ENCODE measurements at regions not wholly inside any gene's neighbourhood (a gene's known extent, or its start where the extent isn't known, plus 50 kb on each side); places are given as distances from the start of the nearest gene placed in this dataset.
"Not testable (repeated sequence)": the region's sequence is repeated elsewhere in the genome, so short reads cannot be mapped to it uniquely, and the experiment has no call there.

DNA sequence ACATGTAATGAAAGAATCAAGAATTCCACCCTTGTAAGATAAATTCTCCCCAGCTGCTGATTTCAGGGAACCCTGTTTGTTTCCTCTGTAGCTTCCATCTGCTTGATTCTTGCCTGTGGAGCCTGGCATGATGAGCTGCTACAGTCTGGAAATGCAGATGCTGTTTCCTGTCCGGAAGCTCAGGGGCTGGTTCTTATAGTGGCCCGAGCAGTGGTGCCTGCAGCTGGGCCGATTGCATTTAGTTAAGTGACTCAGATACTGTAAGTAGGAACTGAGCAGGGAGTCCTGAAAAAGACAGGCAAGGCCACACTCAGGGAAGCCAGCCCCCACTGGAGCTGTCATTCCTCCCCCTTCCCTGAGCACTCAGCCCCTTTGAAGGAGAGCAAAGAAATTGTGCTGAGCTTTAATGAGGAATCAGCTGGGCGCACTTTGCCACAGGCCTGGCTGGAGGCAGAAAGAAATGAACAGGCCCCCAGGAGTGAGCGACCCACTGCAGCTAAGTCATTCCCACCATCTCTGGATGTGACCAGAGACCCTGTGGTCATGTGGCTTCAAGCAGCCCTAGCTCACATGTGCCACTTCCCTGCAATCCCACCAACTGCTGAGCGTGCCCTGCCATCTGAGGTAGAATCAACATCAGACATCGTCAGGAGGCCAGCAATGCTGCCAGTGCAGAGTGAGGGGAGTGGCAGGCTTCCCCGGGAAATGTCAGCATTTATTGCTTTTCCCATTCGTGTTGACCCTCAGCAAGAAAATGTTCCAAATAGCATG lies 206.0 kb upstream of the WWC1 start:
- no peak for DNase-seq (ENCODE audit: low read depth in 3 of 3)

DNA sequence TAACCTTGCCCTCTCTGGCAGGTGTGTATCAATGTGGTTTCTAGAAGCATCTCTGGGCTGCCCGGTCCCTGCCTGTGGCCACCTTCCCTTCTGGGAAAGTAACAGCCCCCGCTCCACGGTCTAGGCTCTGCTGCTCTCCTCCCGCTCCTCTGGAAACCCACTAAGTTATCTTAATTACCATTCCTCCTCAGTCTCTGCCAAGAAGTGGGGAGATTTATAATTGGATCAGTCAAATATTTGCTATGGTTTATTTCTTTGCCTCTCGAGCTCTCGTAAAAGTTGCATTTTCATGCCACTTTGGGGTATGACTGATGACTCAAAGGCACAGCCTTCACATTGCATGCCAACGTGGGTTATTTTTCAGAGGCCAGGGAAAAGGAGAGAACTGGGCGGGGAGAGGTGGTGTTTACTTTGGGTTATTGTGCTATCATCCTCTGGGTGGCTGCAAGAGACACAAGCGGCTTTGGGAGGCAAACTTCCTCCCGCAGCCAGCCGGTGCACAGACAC lies 205.3 kb upstream of the WWC1 start:
- no peak for DNase-seq (ENCODE audit: low read depth in 3 of 3)

DNA sequence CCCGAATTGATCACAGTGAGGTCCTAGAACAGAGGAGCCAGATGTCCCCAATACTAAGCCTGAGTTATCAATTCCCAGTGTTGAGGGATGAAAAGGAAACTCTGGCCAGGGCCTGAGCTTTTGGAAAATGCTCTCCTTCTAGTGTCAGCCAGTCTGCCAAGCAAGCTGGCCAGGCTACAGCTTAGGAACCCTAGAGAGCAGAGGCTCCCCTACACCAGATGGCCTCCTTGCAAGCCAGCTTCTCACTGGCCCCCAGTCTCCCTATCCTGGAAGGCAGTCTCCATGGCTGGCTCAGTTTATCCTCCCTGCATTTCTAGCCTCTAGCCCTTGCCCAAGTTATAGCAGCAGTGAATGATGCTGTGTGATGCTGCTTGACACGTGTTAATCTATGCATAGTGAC lies 204.7 kb upstream of the WWC1 start:
- DNase-seq (ENCODE audit: low read depth in 3 of 3), result no peak

- DNase-seq (ENCODE audit: low read depth in 3 of 3), result no peak
These were observed 202.9 kb upstream of the WWC1 start for GRCh38 chr5:168088410-168089173.

DNA sequence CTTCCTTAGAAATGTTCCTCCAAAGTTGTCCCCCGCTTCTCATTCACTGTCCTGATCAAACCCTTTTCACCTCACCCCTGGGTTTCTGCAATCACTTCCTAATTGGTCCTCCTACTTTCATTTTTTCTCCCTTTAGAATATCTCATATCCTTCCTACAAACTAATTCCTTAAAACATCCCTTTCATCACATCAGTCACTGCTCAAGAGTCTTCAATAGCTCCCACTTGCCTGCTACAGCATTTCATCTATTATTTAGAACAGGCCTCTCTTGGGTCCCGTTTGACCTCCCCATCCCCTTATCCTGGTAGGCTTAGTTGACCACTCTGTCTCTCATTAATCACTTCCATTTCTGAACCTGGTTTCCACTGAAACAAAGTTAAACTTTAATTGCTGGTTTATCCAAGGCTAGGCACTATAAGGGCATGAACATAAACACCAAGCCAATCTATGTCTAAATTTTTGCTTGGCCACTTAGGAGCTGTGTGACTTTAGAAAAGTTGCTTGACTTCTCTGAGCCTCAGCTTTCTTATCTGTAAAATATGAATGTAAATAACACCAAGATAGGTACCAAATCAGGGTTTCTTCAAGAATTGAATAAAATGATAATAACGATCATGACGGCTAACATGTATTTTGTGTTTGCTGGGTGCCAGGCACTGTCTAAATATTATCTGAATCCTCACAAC lies 202.1 kb upstream of the WWC1 start:
- DNase-seq (ENCODE audit: low read depth in 3 of 3), result no peak

DNA sequence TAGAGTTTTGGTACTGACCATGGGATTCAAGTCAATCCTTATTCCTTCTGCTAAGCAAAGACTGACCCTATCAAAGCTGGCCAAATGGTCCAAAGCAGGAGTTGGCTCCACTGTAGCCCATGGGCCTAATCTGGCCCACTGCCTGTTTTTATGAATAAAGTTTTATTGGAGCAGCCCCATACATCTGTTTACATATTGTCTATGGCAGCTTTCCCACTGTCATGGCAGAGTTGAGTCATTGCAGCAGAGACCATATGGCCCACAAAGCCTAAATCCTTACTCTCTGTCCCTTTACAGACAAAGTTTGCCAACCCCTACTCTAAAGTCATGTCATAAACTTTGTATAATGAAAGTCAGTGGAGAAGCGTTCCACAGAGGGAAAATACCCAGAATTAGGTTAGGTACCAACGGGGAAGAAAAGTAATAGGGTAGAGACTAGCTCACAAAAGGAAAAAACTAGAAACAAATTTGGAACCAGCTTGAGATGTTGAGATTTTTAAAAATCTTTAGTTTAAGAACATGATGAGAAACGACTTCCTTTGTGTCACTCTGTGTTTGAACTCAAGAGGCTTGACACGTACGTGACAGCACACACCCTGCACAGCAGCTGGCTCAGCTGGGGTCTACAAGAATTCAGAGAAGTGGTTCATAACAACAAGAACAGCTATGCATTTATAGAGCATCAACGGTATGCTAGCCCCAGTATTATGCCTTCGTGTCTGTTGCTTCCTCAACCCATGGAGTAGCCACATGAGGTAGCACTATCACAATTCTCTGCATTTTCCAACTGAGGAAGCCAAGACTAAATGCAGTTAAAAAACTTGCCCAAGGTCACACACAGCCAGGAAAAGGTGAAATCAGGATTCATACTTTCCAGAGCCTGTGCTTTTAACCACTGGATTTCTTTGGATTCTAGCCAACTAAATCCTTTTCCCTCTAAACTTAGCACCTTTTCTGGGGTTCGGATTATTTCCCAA lies 198.9 kb upstream of the WWC1 start:
- no peak for DNase-seq (ENCODE audit: low read depth in 3 of 3)

GRCh38 chr5:168093200-168093910 lies 198.1 kb upstream of the WWC1 start:
- DNase-seq (ENCODE audit: low read depth in 3 of 3), result no peak

DNA sequence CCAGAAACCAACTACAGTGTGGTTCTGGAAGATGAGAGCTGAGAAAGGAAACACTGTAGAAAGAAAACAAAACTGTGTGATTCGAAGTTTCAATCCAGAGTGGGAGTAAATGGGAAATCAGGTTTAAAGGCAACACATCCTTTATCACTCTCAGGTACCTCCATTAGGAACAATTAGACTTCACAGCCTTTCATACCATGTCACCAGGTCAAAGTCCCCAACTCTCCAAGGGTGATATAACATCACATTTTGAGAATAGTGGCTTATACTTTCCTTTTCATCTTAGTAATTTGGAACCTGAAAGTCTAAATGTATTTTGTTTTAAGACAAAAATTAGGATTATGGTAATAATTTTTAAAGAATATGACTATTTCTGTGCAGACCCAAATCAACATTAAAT lies 194.9 kb upstream of the WWC1 start:
- no peak for DNase-seq (ENCODE audit: low read depth in 3 of 3)

GRCh38 chr5:168097876-168098653 lies 193.4 kb upstream of the WWC1 start:
- DNase-seq (ENCODE audit: low read depth in 3 of 3), result no peak

GRCh38 chr5:168101352-168101751 lies 190.1 kb upstream of the WWC1 start:
- no peak for DNase-seq (ENCODE audit: low read depth in 3 of 3)

- not testable (repeated sequence) for DNase-seq (ENCODE audit: low read depth in 3 of 3)
These were observed 188.4 kb upstream of the WWC1 start for GRCh38 chr5:168103018-168103417.

DNA sequence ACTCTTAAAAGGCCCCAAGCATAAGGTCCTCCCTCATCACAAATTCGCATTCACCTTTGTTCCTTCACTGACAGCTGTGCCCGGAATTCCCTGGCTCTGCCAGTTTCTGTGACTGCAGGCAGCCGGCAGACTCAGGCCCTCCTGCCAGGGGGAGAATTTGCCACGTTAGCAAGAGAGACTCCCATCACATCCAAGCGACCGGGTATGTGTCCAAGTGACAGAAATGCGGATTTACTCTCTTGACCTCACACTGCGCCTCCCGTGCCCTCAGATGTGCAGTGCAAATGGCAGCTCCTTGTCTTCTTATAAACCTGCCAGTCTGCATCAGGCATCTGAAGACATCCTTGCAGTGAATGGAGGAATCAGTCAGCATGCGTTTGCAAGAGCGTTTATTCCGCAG lies 187.1 kb upstream of the WWC1 start:
- DNase-seq (ENCODE audit: low read depth in 3 of 3), result no peak

- DNase-seq (ENCODE audit: low read depth in 3 of 3), result no peak
These were observed 186.5 kb upstream of the WWC1 start for GRCh38 chr5:168104811-168105481.

GRCh38 chr5:168106008-168106761 lies 185.3 kb upstream of the WWC1 start:
- no peak for DNase-seq (ENCODE audit: low read depth in 3 of 3)

DNA sequence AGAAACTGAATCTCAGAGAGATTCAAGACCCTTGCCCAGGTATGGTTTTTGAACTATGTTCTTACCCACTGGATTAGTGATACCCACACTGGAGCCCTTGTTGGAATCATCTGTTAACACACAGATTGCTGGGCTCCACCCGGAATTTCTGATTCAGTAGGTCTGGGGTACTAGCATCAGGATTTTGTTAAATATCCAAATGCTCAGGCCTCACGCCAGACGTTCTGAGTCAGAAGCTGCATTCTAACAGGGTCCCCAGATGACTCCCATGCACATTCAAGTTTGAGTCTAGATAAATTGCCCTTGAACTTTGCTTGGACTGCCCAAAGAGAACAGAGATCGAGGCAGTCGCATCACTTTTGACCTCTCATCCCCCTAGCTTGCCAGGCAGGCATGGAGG lies 182.0 kb upstream of the WWC1 start:
- DNase-seq (ENCODE audit: low read depth in 3 of 3), result no peak

- DNase-seq (ENCODE audit: low read depth in 3 of 3), result no peak
These were observed 181.1 kb upstream of the WWC1 start for GRCh38 chr5:168110384-168110783.

- no peak for DNase-seq (ENCODE audit: low read depth in 3 of 3)
These were observed 180.3 kb upstream of the WWC1 start for GRCh38 chr5:168110870-168111832.
